ENCODE measurements at regions not wholly inside any gene's neighbourhood (a gene's known extent, or its start where the extent isn't known, plus 50 kb on each side); places are given as distances from the start of the nearest gene placed in this dataset.
"Not testable (repeated sequence)": the region's sequence is repeated elsewhere in the genome, so short reads cannot be mapped to it uniquely, and the experiment has no call there.

- peaks cover 11 to 16% of the 10 kb centered on the region in 2 donors for H3K36me3 Mint-ChIP-seq (ENCODE audit: insufficient read depth in 2 of 2)
- H3K27me3 Mint-ChIP-seq (ENCODE audit: low read depth); H3K27ac Mint-ChIP-seq; DNase-seq; H3K4me1 Mint-ChIP-seq (ENCODE audit: low read depth); ATAC-seq (replicated peaks in 1 of 2); H3K4me3 Mint-ChIP-seq: not testable (repeated sequence)
- peaks cover 12 to 18% of the 10 kb centered on the region in 2 donors for H3K9me3 Mint-ChIP-seq
Observed at GRCh38 chr21:10377758-10378157, 143.6 kb upstream of the TPTE start.

- peaks cover 9 to 18% of the 10 kb centered on the region in 2 donors for H3K9me3 Mint-ChIP-seq
- not testable (repeated sequence) for ATAC-seq (replicated peaks in 1 of 2); H3K27ac Mint-ChIP-seq; DNase-seq; H3K4me3 Mint-ChIP-seq; H3K4me1 Mint-ChIP-seq (ENCODE audit: low read depth); H3K27me3 Mint-ChIP-seq (ENCODE audit: low read depth)
- H3K36me3 Mint-ChIP-seq (ENCODE audit: insufficient read depth in 2 of 2): peaks cover 11 to 16% of the 10 kb centered on the region in 2 donors
Observed at GRCh38 chr21:10379816-10380215, 141.6 kb upstream of the TPTE start.

GRCh38 chr21:10381687-10382060 lies 139.7 kb upstream of the TPTE start:
- not testable (repeated sequence) for H3K9me3 Mint-ChIP-seq; H3K27me3 Mint-ChIP-seq (ENCODE audit: low read depth); H3K27ac Mint-ChIP-seq; H3K4me1 Mint-ChIP-seq (ENCODE audit: low read depth); DNase-seq; ATAC-seq (replicated peaks in 1 of 2); H3K4me3 Mint-ChIP-seq
- H3K36me3 Mint-ChIP-seq (ENCODE audit: insufficient read depth in 2 of 2): peaks cover 8 to 10% of the 10 kb centered on the region in 2 donors

GRCh38 chr21:10382135-10382534 lies 139.2 kb upstream of the TPTE start:
- H3K4me1 Mint-ChIP-seq (ENCODE audit: low read depth); DNase-seq; H3K9me3 Mint-ChIP-seq; H3K27ac Mint-ChIP-seq; H3K4me3 Mint-ChIP-seq; ATAC-seq (replicated peaks in 1 of 2); H3K27me3 Mint-ChIP-seq (ENCODE audit: low read depth): not testable (repeated sequence)
- peaks cover 8 to 10% of the 10 kb centered on the region in 2 donors for H3K36me3 Mint-ChIP-seq (ENCODE audit: insufficient read depth in 2 of 2)

- not testable (repeated sequence) for DNase-seq; H3K4me3 Mint-ChIP-seq; H3K27ac Mint-ChIP-seq; H3K9me3 Mint-ChIP-seq; H3K4me1 Mint-ChIP-seq (ENCODE audit: low read depth); ATAC-seq (replicated peaks in 1 of 2); H3K27me3 Mint-ChIP-seq (ENCODE audit: low read depth)
- peaks cover 8 to 10% of the 10 kb centered on the region in 2 donors for H3K36me3 Mint-ChIP-seq (ENCODE audit: insufficient read depth in 2 of 2)
Observed at GRCh38 chr21:10382580-10382979, 138.8 kb upstream of the TPTE start.

GRCh38 chr21:10383571-10383970 lies 137.8 kb upstream of the TPTE start:
- H3K4me1 Mint-ChIP-seq (ENCODE audit: low read depth); H3K36me3 Mint-ChIP-seq (ENCODE audit: insufficient read depth in 2 of 2); H3K27me3 Mint-ChIP-seq (ENCODE audit: low read depth); H3K4me3 Mint-ChIP-seq; DNase-seq; ATAC-seq (replicated peaks in 1 of 2); H3K27ac Mint-ChIP-seq; H3K9me3 Mint-ChIP-seq: not testable (repeated sequence)

- not testable (repeated sequence) for DNase-seq
Observed at GRCh38 chr21:10384304-10384861, 137.0 kb upstream of the TPTE start.

GRCh38 chr21:10385202-10385601 lies 136.2 kb upstream of the TPTE start:
- ATAC-seq (replicated peaks in 1 of 2); H3K9me3 Mint-ChIP-seq; H3K4me1 Mint-ChIP-seq (ENCODE audit: low read depth); H3K27ac Mint-ChIP-seq; H3K4me3 Mint-ChIP-seq; DNase-seq; H3K36me3 Mint-ChIP-seq (ENCODE audit: insufficient read depth in 2 of 2); H3K27me3 Mint-ChIP-seq (ENCODE audit: low read depth): not testable (repeated sequence)

More at GRCh38 chr21:10384304-10384861, 137.0 kb upstream of the TPTE start:
- H3K27ac Mint-ChIP-seq; H3K4me3 Mint-ChIP-seq; ATAC-seq (replicated peaks in 1 of 2); H3K4me1 Mint-ChIP-seq (ENCODE audit: low read depth); H3K36me3 Mint-ChIP-seq (ENCODE audit: insufficient read depth in 2 of 2); H3K27me3 Mint-ChIP-seq (ENCODE audit: low read depth); H3K9me3 Mint-ChIP-seq: not testable (repeated sequence)

GRCh38 chr21:10385898-10386527 lies 135.4 kb upstream of the TPTE start:
- H3K36me3 Mint-ChIP-seq (ENCODE audit: insufficient read depth in 2 of 2); H3K4me3 Mint-ChIP-seq; H3K27ac Mint-ChIP-seq; H3K27me3 Mint-ChIP-seq (ENCODE audit: low read depth); H3K9me3 Mint-ChIP-seq; H3K4me1 Mint-ChIP-seq (ENCODE audit: low read depth); ATAC-seq (replicated peaks in 1 of 2); DNase-seq: not testable (repeated sequence)

- not testable (repeated sequence) for H3K27ac Mint-ChIP-seq; DNase-seq; ATAC-seq (replicated peaks in 1 of 2); H3K4me1 Mint-ChIP-seq (ENCODE audit: low read depth); H3K4me3 Mint-ChIP-seq; H3K9me3 Mint-ChIP-seq; H3K36me3 Mint-ChIP-seq (ENCODE audit: insufficient read depth in 2 of 2); H3K27me3 Mint-ChIP-seq (ENCODE audit: low read depth)
Observed at GRCh38 chr21:10387692-10388450, 133.5 kb upstream of the TPTE start.

- not testable (repeated sequence) for H3K4me3 Mint-ChIP-seq; H3K9me3 Mint-ChIP-seq; ATAC-seq (replicated peaks in 1 of 2); H3K27ac Mint-ChIP-seq; H3K36me3 Mint-ChIP-seq (ENCODE audit: insufficient read depth in 2 of 2); H3K27me3 Mint-ChIP-seq (ENCODE audit: low read depth); H3K4me1 Mint-ChIP-seq (ENCODE audit: low read depth); DNase-seq
Observed at GRCh38 chr21:10388625-10389024, 132.8 kb upstream of the TPTE start.

GRCh38 chr21:10392301-10392700 lies 129.1 kb upstream of the TPTE start:
- DNase-seq; H3K27me3 Mint-ChIP-seq (ENCODE audit: low read depth); H3K27ac Mint-ChIP-seq; ATAC-seq (replicated peaks in 1 of 2); H3K36me3 Mint-ChIP-seq (ENCODE audit: insufficient read depth in 2 of 2); H3K4me3 Mint-ChIP-seq; H3K9me3 Mint-ChIP-seq; H3K4me1 Mint-ChIP-seq (ENCODE audit: low read depth): not testable (repeated sequence)

GRCh38 chr21:10395963-10396362 lies 125.4 kb upstream of the TPTE start:
- H3K27ac Mint-ChIP-seq; ATAC-seq (replicated peaks in 1 of 2); H3K36me3 Mint-ChIP-seq (ENCODE audit: insufficient read depth in 2 of 2); H3K4me3 Mint-ChIP-seq; H3K9me3 Mint-ChIP-seq; H3K27me3 Mint-ChIP-seq (ENCODE audit: low read depth); H3K4me1 Mint-ChIP-seq (ENCODE audit: low read depth); DNase-seq: not testable (repeated sequence)
